ENCODE measurements at regions not wholly inside any gene's neighbourhood (a gene's known extent, or its start where the extent isn't known, plus 50 kb on each side); places are given as distances from the start of the nearest gene placed in this dataset.

DNA sequence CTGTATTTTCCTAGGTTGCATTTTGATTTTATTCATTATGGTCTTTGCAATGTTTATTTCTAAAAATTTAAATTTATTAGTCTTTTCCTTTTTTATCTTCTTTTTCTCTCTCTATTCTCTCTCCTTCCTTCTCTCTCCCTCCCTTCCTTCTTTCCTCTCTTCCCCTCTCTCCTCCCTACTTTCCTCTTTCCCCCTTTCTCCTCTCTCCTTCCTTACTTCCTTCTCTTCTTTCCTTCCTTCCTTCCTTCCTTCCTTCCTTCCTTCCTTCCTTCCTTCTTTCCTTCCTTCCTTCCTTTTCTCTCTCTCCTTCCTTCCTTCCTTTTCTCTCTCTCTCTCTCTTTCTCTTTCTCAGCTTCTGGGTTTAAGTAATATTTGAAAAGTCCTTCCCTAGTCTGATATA lies 72.8 kb upstream of the RASGRF1 start:
- Histone ChIP-seq H3K4me1 (no peaks in the 10 kb centered on the region), H3K4me3 (no peak overlapping the region), H3K9me3 (no peaks in the 10 kb centered on the region), H3K27me3 (replicated peaks in 1 of 7) (peaks cover 0 to 17% (median 0%) of the 10 kb centered on the region in 7 donors), H3K36me3 (no peaks in the 10 kb centered on the region), H3K27ac (no peak overlapping the region)
- DNase-seq: no peak
- TF ChIP-seq POLR2AphosphoS5 (IDR thresholded peaks at IDR 0.05) (no peak), POLR2A (IDR thresholded peaks at IDR 0.05) (no peak), CTCF (IDR thresholded peaks at IDR 0.05 in 8 of 11, conservative IDR thresholded peaks at IDR 0.05 in 3 of 11) (no peak)
- intact Hi-C loops (cut with DNase I; ENCODE audit: low total_unique reads): no loop called here

DNA sequence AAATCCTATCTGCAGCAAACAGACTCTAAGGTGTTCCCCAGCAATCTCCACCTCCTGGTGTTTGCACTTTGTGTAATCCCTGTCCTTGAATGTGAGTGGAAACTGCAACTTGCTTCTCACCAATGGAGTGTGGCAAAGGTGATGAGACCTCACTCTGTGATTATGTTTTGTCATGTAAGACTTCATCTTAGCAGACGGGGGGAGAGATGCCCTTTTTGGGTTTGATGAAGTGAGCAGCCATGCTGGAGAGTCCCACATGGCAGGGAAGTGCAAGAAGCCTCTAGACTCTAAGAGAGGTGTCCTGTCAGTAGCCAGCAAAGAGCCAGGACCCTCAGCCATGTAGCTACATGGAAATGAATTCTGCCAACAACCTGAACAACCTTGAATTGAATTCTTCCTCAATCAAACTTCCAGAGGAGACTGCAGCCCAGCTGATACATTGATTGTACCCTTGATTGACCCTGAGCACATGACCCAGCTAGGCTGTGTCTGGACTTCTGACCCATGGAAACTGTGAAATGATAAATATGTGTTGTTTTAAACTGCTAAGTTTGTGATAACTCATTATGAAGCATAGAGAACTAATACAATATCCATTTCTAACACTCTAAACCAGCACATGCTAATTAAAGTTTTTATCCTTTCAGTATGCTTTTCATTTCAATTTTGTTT lies 71.4 kb upstream of the RASGRF1 start:
- no peaks in the 10 kb centered on the region for H3K36me3 ChIP-seq
- no peaks in the 10 kb centered on the region for H3K9me3 ChIP-seq
- 0 to 63% (median 30%) methylated on average over 1 of the region's 1 CpG for WGBS, 5 donors
- intact Hi-C loops (cut with DNase I; ENCODE audit: low total_unique reads): no loop called here
- H3K4me3 ChIP-seq: no peak overlapping the region
- H3K27ac ChIP-seq: no peak overlapping the region
- DNase-seq: no peak
- H3K27me3 ChIP-seq (replicated peaks in 1 of 7): peaks cover 0 to 7% (median 0%) of the 10 kb centered on the region in 7 donors
- H3K4me1 ChIP-seq: no peaks in the 10 kb centered on the region
- TF ChIP-seq POLR2A (IDR thresholded peaks at IDR 0.05) (no peak), POLR2AphosphoS5 (IDR thresholded peaks at IDR 0.05) (no peak), CTCF (IDR thresholded peaks at IDR 0.05 in 8 of 11, conservative IDR thresholded peaks at IDR 0.05 in 3 of 11) (no peak)

- no peak overlapping the region for H3K4me3 ChIP-seq
- WGBS, 5 donors: 54 to 77% (median 63%) methylated on average over 2 of the region's 2 CpGs
Observed at GRCh38 chr15:79160211-79160610, 69.6 kb upstream of the RASGRF1 start.

More at GRCh38 chr15:79160211-79160610, 69.6 kb upstream of the RASGRF1 start:
- no peak overlapping the region for H3K27ac ChIP-seq
- DNase-seq: no peak
- intact Hi-C loops (cut with DNase I; ENCODE audit: low total_unique reads): no loop called here
- no peaks in the 10 kb centered on the region for H3K9me3 ChIP-seq
- peaks cover 0 to 7% (median 0%) of the 10 kb centered on the region in 7 donors for H3K27me3 ChIP-seq (replicated peaks in 1 of 7)
- TF ChIP-seq POLR2AphosphoS5 (IDR thresholded peaks at IDR 0.05) (no peak), CTCF (IDR thresholded peaks at IDR 0.05 in 8 of 11, conservative IDR thresholded peaks at IDR 0.05 in 3 of 11) (no peak), POLR2A (IDR thresholded peaks at IDR 0.05) (no peak)
- H3K4me1 ChIP-seq: no peaks in the 10 kb centered on the region
- H3K36me3 ChIP-seq: no peaks in the 10 kb centered on the region
